ENCODE measurements at regions not wholly inside any gene's neighbourhood (a gene's known extent, or its start where the extent isn't known, plus 50 kb on each side); places are given as distances from the start of the nearest gene placed in this dataset.
"Not testable (repeated sequence)": the region's sequence is repeated elsewhere in the genome, so short reads cannot be mapped to it uniquely, and the experiment has no call there.

DNA sequence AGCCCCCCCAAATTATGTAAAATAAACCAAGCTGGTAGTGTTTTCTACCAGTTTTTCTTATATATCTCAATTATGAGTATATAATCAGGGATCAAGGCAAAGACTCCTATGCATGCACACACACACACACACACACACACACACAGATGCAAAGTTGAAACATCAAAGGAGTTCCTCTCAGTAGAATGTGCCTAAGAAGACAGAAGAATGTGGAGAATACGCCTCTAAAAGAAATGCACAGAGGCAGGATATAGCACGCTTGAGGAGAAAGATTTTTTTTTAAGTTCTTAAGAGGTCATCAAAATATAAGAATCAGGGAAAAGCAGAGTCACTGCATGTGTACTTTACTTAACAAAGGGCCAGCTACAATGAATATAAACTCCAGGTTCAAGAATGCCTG lies 138.2 kb upstream of the CLEC14A start:
- no peak for DNase-seq

DNA sequence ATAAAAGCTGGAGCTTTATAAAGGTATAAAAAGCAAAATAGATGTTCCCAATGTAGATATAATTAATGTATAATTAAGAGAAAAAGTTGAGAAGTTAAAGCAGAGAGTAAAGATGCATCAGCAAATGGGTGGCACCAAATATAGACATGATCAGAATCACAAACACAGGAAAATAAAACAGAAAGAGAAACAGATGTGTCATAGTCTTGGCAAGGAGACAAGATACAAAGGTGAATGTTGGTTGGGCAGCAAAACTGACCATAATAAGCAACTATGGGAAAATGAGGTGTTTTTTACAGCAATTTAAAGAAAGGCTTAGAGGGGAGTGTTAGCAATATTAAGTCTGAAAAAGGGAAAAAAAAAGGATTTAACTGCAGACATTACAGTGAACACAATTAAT lies 135.4 kb upstream of the CLEC14A start:
- DNase-seq, result no peak

DNA sequence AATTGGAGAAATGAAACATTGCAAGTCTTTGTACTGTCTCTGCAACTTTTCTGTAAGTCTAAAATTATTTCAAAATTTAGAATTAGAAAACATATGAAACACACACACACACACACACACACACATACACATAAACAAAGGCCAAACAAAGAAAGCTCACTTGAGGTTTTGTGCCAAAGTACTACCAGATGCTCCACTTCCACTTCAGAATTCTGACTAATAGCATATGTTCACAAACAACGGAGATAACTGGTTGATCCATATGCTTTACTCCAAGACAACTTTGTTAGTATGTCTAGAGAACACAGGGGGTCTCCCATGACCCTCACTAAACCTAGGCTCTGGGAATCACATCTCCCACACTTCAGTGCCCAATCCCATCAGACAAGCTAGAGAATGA lies 133.8 kb upstream of the CLEC14A start:
- DNase-seq, result no peak

DNA sequence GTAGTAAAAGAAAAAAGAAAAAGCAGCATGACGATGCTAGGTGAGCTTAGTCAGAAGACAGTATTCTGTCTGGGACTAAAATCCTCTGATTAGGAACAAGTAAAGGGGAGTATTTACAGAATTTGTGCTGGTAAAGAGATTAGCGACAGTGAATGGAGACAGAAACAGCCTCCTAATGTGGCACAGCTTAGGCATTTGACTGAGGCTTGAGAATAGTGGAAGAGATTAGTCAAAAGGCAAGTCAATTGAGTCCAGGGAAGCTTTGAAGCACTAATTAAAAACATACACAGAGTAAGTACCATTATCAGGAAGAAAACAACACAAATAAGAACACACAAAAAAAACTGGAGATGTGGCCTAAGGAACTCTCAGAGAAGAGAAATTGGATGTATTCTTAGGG lies 131.9 kb upstream of the CLEC14A start:
- DNase-seq, result no peak

DNA sequence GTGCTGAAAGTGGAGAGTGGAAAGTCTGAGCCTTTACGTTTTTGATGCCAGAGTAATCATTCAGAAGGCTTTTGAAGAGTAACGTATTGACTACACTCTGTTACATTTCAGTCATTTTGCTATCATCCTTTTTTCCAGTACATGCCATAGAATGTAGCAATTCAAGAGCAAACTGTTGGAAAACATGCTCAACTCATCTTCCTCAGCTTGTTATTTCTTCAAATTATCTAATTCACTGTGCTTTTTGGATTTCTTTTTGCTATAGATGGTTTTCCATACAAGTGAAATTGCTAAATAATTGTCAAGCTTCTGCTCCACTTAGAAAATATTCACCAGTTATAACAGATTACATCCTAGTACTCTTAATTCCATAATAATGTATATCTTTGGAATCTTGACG lies 129.9 kb upstream of the CLEC14A start:
- DNase-seq, result no peak

DNA sequence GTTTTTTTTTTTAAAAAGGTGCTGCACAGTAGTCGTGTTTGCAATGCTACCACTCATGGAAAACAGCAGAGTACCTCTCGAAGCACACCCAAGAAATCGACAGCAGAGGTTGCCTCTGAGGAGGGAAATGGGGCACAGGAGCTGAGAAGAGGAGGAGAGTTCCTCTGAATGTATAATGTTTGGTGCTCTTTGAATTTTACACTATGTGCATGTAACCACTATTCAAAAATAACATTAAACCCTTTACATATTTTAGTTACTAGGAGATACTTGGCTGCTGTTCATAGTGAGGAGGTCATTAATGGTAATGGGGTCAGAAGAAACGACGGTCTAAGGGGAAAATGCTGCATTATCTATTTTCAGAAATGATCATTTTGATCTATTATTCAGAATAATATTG lies 129.4 kb upstream of the CLEC14A start:
- no peak for DNase-seq

DNA sequence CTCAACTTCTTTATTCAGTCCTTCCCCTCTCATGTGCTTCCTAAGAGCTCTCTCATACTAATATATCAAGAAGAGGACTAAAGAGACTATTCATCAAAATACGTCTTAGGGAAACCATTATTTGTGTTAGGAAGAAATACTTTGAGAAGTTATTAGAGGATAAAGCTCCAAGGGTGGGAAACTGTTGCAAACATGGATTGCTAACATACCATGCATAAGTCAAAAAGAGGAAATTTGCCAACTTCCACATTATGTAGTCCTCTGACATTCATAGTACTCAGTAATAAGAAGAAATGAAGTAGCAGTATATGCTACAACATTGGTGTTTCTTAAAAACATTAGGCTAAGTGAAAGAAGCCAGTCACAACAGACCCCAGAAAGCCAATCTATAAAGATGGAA lies 128.8 kb upstream of the CLEC14A start:
- no peak for DNase-seq

DNA sequence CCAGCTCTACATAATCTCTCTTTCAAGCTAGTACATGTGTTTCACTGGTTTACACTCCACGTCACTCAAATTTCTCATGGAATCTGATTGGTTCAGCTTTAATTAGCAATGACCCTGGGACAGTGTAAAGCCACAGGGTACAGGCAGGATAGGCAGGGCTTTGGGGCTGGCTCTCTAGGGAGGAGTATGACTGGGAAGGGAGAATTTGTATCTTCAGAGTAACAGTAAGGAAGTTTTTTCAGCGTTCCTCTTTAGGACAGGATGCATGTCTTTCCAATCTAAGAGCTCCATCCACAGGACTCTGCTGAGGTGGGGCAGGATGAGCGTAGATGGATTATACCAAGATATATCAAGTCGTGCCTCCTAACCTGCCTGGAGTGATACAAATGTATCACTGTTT lies 112.0 kb upstream of the CLEC14A start:
- no peak for DNase-seq

DNA sequence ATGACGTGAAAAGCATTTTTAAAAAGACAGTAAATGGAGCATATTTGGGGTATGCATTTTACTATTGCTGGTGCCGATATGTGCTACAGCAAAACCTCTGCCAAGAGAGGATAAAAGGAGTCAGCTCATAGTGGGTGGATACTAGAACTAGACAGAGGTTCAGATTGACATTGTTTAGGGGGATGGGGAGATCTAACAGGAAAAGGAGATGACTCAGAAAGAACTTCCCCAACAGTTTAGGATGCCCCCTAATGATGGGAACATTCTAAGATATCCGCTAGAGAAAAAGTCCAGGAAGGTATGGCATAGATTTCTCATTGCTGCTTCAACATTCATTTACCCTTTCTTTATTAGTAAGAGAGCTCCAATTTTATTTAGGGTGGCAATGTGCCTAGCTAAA lies 110.5 kb upstream of the CLEC14A start:
- DNase-seq, result no peak

DNA sequence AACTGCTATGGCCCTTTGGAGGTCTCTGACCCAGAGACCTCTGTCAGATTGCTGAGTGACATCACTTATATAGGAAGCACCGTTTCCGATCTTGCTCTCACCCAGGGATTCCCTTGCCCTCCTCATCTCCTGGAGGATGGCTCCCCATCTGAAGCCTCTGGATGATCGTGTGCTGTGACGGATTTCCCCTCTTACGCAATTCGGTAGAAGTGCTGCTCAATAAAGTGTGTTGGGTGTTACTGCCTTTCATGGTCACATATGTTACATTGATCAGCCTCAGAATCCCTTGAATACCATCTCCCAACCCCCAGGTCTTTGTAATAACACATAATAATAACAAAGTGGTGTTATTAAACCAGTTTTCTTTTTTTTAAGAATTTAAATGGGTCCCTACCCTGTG lies 107.3 kb upstream of the CLEC14A start:
- DNase-seq, result no peak

DNA sequence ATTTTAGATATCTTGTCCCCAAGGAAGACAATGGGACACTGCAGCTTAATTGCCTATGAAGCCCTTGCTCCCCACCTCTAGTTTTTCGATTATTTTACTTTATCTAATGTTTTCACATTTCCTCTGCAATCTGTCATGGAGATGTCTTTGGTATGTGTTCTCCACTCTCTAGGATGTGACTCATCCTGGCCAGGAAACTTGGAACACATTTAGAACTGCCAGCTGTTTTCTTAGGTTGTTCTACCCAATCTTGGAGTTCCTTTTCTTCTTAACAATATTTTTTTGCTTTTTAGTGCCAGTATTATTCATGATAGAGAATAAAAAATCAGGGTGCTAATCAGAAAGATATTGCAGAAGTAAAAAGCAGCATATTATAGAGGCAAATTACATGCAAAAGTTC lies 101.7 kb upstream of the CLEC14A start:
- no peak for DNase-seq

DNA sequence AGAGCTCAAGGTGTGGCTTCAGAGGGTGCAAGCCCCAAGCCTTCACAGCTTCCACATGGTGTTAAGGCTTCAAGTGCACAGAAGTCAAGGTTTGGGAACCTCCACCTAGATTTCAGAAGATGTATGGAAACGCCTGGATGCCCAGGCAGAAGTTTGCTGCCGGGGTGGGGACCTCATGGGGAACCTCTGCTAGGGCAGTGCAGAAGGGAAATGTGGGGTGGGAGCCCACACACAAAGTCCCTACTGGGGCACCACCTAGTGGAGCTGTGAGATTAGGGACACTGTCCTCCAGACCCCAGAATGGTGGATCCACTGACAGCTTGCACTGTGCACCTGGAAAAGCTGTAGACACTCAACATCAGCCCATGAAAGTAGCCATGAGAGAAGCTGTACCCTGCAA lies 99.6 kb upstream of the CLEC14A start:
- not testable (repeated sequence) for DNase-seq

DNA sequence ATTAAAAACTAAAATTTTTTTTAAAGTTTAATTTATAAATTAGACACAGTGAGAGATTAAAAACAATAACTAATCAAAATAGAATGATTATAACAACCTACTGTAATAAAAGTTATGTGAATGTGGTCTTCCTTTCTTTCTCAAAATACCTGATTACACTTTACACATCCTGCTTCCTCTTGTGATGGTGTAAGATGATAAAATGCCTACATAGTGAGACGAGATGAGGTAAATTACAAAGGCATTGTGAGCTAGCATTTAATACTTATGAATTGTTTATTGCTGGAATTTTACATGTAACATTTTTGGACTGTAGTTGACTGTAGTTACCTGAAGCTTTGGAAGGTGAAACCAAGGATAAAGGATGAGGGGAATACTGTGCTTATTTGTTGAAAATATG lies 94.2 kb upstream of the CLEC14A start:
- no peak for DNase-seq

DNA sequence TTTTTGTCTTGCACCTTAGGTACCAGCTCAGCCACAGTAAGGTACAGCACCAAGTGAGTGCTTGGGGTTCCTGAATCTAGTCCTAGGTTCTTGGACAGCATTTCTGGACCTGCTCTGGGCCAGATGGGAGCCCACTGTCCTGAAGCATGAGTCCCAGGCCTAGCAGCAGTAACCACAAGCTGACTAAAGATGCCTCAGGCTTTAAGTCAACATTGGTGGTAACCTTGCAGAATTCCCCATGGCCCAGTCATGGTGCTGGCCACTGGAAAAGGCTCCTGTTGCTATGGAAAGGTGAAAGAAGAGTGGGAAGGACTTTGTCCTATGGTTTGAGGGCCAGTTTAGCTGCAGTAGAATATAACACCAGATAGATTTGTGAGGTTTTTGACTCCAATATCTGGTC lies 86.9 kb upstream of the CLEC14A start:
- DNase-seq, result no peak

DNA sequence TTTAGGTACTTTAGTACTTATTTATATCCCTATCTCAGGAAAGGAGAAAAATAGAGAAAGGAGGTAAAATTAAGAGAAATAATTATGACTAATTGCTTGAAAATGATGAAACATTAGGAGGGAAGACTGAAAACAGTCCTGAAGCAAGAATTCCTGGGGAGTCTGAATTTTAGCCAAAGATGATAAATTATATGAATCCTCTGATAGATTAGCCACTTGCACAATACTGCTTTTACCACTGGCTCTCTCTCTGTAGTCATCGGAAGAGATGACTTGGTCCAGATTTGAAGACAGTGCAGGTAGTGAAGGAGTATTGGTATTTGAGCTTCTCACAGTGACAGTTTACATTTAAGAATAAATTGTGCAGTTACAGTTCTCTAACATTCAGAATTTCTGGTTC lies 83.8 kb upstream of the CLEC14A start:
- no peak for DNase-seq

DNA sequence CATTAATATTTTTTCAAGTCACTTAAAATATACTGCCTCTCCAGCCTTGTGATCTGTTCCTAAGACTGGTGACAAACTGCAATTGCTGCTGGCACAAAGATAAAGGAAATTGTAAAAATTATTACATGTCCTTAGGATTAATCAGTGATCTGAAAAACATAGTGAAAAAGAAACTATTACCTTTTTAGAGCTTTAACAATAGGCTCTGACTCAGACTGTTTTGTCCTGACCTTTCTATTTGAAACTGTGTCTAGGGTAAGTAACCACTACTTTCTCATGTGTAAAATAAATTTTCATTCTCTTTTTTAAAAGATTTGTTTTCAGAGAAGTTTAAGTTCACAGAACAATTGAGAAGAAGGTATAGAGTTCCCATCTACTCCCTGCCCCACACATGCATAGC lies 80.4 kb upstream of the CLEC14A start:
- DNase-seq, result no peak

DNA sequence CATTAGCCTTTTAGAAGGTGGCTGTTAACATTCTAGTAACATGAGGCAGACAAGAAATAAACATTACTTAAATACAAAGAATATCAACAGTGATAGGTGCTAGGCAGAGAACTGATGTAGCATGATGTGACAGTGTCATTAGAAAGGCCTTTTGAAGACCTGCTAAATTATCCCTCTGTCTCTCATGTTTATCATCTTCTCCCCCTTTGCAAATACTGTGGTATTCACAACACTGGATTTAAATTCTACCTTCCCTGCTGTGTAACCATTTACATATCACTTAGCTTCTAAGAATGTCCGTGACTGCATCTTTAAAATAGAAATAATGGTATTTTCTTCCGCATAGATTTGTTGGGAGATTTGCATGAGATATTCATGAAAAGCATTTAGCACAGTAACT lies 74.4 kb upstream of the CLEC14A start:
- DNase-seq, result no peak

DNA sequence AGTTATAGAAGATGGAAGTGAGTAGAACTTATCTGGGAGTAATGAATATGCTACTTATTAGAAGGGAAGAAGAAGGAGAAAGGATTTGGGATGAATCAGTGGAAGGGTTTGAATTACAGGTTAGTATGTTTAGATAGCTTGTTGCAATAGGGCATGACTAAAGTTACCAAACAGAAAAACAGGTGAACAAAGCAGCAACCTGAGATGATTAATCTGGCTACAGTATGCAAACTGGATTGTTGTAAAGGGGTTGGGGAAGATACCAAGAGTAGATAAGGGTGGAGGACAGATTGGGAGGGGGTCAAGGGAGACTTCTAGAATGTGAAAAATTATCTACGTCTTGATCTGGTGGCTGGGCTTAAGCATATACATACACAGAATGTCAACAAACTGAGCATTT lies 73.4 kb upstream of the CLEC14A start:
- no peak for DNase-seq

DNA sequence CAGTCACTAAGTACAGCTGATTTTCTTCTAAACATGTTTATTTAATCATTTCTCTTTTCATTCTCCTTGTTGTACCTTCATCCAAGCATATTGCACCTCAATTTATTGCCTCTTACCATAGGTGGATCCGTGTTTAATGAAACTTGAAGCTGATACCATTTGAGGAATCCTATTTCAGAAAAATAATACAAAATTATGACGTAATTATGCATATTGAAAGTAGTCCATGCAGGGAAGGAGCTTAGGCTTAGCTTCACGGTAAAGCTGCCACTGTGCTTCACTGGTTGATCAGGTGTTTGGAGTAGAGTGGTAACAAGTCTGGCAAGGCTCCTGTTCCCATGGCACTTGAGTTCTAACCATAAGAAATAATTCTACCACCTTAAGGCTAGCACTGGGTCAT lies 61.0 kb upstream of the CLEC14A start:
- DNase-seq, result no peak

DNA sequence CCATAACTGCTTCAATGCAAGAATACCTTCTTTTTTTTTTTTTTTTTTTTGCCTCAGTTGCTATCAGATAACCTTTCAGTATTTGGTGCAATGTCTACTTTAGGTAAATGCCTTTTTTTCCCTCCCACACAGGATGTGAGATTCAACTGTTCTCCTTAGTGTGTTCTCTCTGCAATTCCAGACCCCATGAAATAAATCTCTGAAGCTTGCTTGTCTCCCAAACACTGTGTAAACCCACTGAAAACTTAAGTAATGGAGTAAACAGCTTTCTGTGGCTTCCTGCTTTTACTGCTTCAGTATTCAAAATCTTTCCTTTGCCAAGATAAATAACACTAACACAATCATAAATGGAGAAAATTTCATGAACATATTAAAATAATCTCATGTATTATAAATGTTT lies 55.8 kb upstream of the CLEC14A start:
- DNase-seq, result no peak

DNA sequence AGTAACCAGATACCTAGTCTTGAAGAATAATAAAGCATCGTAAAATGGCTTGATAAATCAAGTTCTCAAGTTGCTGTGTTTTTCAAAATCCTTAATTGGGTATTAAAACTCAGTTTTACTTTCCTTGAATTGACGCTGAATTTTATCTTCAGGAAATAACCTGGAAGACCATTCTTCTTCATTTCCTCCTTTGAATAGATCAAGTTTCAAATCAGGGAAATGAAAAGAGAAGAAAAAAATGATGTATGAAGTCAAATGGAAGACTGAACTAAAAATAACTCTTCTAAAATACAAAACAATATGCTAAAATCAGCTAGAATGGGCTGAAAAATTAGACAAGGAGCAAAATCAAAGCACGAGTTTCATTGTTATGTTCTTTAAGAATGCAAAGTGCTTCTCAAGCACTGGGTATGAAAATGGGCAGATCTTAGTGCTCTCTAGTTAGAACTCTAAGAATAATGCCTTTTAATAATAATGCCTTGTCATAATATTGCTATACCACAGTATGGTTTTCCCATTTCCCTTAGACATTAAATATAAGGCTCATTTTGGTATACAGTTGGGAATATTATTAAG lies 54.6 kb upstream of the CLEC14A start:
- no peak for DNase-seq

DNA sequence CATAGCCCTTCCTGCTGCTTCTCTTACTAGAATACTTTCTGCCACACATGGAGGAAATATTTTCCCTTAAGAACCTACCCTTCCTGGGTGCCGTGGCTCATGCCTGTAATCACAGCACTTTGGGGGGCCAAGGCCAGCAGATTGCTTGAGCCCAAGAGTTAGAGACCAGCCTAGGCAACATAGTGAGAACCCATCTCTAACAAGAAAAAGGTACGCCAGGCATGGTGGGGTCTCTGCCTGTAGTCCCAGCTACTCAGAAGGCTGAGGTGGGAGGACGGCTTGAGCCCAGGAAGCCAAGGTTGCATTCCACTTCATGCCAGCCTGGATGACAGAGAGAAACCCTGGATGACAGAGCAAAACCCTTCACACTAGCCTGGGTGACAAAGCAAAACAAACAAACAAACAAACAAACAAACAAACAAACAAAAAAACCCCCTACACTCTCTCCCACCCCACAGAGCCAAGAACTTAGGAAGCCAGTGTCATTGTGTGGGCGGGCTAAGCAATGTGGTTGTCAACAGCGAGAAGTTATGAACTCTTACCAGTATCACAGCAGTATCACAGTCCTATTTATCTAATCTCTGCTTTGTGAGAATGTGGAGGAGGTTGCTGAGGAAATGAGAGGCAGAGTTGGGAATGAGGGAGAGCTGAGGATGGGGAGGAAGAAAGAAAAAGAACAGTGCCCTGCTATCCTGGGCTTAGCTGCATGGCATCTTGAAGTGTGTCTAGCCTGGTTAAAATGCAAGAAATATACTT lies 53.8 kb upstream of the CLEC14A start:
- DNase-seq, result no peak
